ENCODE measurements at regions not wholly inside any gene's neighbourhood (a gene's known extent, or its start where the extent isn't known, plus 50 kb on each side); places are given as distances from the start of the nearest gene placed in this dataset.
"Not testable (repeated sequence)": the region's sequence is repeated elsewhere in the genome, so short reads cannot be mapped to it uniquely, and the experiment has no call there.

DNA sequence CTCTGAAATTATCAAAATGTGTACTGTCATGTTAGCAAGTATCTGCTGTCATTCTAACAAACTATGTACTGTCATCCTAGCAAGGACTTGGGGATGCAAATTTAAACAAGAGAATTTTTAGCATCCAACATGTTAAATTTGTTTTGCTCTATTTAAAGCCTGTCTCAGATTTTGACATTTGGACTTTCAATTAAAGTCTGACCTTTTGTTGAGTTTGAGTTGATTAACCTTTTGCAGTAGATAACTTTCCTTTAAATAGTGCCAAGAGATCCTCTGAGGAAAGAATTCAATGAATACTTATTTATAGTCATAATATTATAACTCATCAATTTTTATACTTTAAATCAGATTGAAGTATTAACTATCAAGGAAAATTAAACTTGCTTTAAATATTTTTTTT is 80.2 kb downstream of the TDRD15 start:
- H3K79me2 ChIP-seq (ENCODE audit: insufficient read depth, low read length), result no peaks in the 10 kb centered on the region
- no peaks in the 10 kb centered on the region for H3K9me3 ChIP-seq (ENCODE audit: insufficient read depth, low read length, severe bottlenecking)
- DNase-seq (no peak), ATAC-seq (ENCODE audit: insufficient read depth, low read depth) (no peak)
- no peaks in the 10 kb centered on the region for H3K4me1 ChIP-seq (ENCODE audit: insufficient read depth, low read length)
- H3K9ac ChIP-seq (ENCODE audit: low read depth, low read length), result no peak overlapping the region
- no peaks in the 10 kb centered on the region for H3K27me3 ChIP-seq (ENCODE audit: insufficient read depth, low read length, poor library complexity)
- no peak overlapping the region for H3K27ac ChIP-seq (ENCODE audit: low read length)
- no peaks in the 10 kb centered on the region for H4K20me1 ChIP-seq (ENCODE audit: insufficient read depth, low read length)
- H3K4me3 ChIP-seq (ENCODE audit: low read depth in 1 of 2, low read length in 2 of 2), result no peak overlapping the region
- H3K4me2 ChIP-seq (ENCODE audit: insufficient read depth, low read length), result no peak overlapping the region
- H3K36me3 ChIP-seq (ENCODE audit: insufficient read depth, low read length), result no peaks in the 10 kb centered on the region
- H2AFZ ChIP-seq (ENCODE audit: low read depth, low read length), result no peak overlapping the region
- TF ChIP-seq, protein P1, sequence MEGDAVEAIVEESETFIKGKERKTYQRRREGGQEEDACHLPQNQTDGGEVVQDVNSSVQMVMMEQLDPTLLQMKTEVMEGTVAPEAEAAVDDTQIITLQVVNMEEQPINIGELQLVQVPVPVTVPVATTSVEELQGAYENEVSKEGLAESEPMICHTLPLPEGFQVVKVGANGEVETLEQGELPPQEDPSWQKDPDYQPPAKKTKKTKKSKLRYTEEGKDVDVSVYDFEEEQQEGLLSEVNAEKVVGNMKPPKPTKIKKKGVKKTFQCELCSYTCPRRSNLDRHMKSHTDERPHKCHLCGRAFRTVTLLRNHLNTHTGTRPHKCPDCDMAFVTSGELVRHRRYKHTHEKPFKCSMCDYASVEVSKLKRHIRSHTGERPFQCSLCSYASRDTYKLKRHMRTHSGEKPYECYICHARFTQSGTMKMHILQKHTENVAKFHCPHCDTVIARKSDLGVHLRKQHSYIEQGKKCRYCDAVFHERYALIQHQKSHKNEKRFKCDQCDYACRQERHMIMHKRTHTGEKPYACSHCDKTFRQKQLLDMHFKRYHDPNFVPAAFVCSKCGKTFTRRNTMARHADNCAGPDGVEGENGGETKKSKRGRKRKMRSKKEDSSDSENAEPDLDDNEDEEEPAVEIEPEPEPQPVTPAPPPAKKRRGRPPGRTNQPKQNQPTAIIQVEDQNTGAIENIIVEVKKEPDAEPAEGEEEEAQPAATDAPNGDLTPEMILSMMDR (IDR thresholded peaks at IDR 0.05; ENCODE audit: borderline replicate concordance, extremely low read depth, low read length, poor library complexity, severe bottlenecking), result no peak
- TF ChIP-seq EZH2 (IDR thresholded peaks at IDR 0.05; ENCODE audit: borderline replicate concordance, low read depth, low read length, severe bottlenecking), result no peak

GRCh38 chr2:21214085-21214484 is 90.3 kb downstream of the TDRD15 start:
- not testable (repeated sequence) for H3K4me3 ChIP-seq (ENCODE audit: low read depth in 1 of 2, low read length in 2 of 2); H3K36me3 ChIP-seq (ENCODE audit: insufficient read depth, low read length); H3K79me2 ChIP-seq (ENCODE audit: insufficient read depth, low read length); H3K9ac ChIP-seq (ENCODE audit: low read depth, low read length); H3K27ac ChIP-seq (ENCODE audit: low read length); DNase-seq; ATAC-seq (ENCODE audit: insufficient read depth, low read depth); H3K9me3 ChIP-seq (ENCODE audit: insufficient read depth, low read length, severe bottlenecking); H3K4me1 ChIP-seq (ENCODE audit: insufficient read depth, low read length); H3K27me3 ChIP-seq (ENCODE audit: insufficient read depth, low read length, poor library complexity); H4K20me1 ChIP-seq (ENCODE audit: insufficient read depth, low read length); H2AFZ ChIP-seq (ENCODE audit: low read depth, low read length); H3K4me2 ChIP-seq (ENCODE audit: insufficient read depth, low read length)

DNA sequence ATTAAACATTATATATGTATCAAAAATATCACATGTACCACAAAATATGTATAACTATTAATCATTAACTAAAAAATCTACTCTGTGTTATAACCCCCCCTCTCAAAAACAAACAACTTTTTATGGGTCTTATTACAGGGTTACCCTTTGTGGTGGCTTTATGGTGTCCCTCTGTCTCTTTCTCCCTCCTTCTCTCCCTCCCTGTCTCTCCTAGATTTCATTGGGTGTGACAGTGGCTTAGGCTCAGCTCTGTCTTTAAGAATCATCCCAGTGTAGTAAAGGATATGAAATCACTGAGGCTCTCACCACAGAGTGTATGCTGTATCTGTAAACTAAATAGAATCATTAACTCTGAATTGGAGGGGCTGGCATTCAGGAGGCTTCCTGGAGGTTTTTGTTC is 93.7 kb downstream of the TDRD15 start:
- Histone ChIP-seq H3K27me3 (ENCODE audit: insufficient read depth, low read length, poor library complexity) (no peaks in the 10 kb centered on the region), H3K9me3 (ENCODE audit: insufficient read depth, low read length, severe bottlenecking) (no peaks in the 10 kb centered on the region), H3K4me3 (ENCODE audit: low read depth in 1 of 2, low read length in 2 of 2) (no peak overlapping the region), H3K79me2 (ENCODE audit: insufficient read depth, low read length) (no peaks in the 10 kb centered on the region), H3K27ac (ENCODE audit: low read length) (no peak overlapping the region), H3K4me2 (ENCODE audit: insufficient read depth, low read length) (no peak overlapping the region), H2AFZ (ENCODE audit: low read depth, low read length) (no peak overlapping the region), H4K20me1 (ENCODE audit: insufficient read depth, low read length) (no peaks in the 10 kb centered on the region), H3K9ac (ENCODE audit: low read depth, low read length) (no peak overlapping the region), H3K4me1 (ENCODE audit: insufficient read depth, low read length) (no peaks in the 10 kb centered on the region), H3K36me3 (ENCODE audit: insufficient read depth, low read length) (no peaks in the 10 kb centered on the region)
- no peak for ATAC-seq (ENCODE audit: insufficient read depth, low read depth)
- DNase-seq, result no peak
- no peak for TF ChIP-seq EZH2 (IDR thresholded peaks at IDR 0.05; ENCODE audit: borderline replicate concordance, low read depth, low read length, severe bottlenecking)
- TF ChIP-seq, protein P1 (IDR thresholded peaks at IDR 0.05; ENCODE audit: borderline replicate concordance, extremely low read depth, low read length, poor library complexity, severe bottlenecking), result no peak

- H3K9me3 ChIP-seq (ENCODE audit: insufficient read depth, low read length, severe bottlenecking), result no peaks in the 10 kb centered on the region
- H4K20me1 ChIP-seq (ENCODE audit: insufficient read depth, low read length), result no peaks in the 10 kb centered on the region
- no peak overlapping the region for H3K4me2 ChIP-seq (ENCODE audit: insufficient read depth, low read length)
- H2AFZ ChIP-seq (ENCODE audit: low read depth, low read length), result no peak overlapping the region
- H3K9ac ChIP-seq (ENCODE audit: low read depth, low read length), result no peak overlapping the region
- no peak overlapping the region for H3K4me3 ChIP-seq (ENCODE audit: low read depth in 1 of 2, low read length in 2 of 2)
- no peak for TF ChIP-seq EZH2 (IDR thresholded peaks at IDR 0.05; ENCODE audit: borderline replicate concordance, low read depth, low read length, severe bottlenecking)
- TF ChIP-seq, protein P1 (IDR thresholded peaks at IDR 0.05; ENCODE audit: borderline replicate concordance, extremely low read depth, low read length, poor library complexity, severe bottlenecking), result no peak
- no peaks in the 10 kb centered on the region for H3K36me3 ChIP-seq (ENCODE audit: insufficient read depth, low read length)
- no peaks in the 10 kb centered on the region for H3K79me2 ChIP-seq (ENCODE audit: insufficient read depth, low read length)
- DNase-seq (no peak), ATAC-seq (ENCODE audit: insufficient read depth, low read depth) (no peak)
- no peak overlapping the region for H3K27ac ChIP-seq (ENCODE audit: low read length)
- H3K4me1 ChIP-seq (ENCODE audit: insufficient read depth, low read length), result no peaks in the 10 kb centered on the region
- H3K27me3 ChIP-seq (ENCODE audit: insufficient read depth, low read length, poor library complexity), result no peaks in the 10 kb centered on the region
Measured at GRCh38 chr2:21220930-21221329, 97.2 kb downstream of the TDRD15 start.

Data from DND-41 (cell line).